ENCODE measurements at regions not wholly inside any gene's neighbourhood (a gene's known extent, or its start where the extent isn't known, plus 50 kb on each side); places are given as distances from the start of the nearest gene placed in this dataset.

DNA sequence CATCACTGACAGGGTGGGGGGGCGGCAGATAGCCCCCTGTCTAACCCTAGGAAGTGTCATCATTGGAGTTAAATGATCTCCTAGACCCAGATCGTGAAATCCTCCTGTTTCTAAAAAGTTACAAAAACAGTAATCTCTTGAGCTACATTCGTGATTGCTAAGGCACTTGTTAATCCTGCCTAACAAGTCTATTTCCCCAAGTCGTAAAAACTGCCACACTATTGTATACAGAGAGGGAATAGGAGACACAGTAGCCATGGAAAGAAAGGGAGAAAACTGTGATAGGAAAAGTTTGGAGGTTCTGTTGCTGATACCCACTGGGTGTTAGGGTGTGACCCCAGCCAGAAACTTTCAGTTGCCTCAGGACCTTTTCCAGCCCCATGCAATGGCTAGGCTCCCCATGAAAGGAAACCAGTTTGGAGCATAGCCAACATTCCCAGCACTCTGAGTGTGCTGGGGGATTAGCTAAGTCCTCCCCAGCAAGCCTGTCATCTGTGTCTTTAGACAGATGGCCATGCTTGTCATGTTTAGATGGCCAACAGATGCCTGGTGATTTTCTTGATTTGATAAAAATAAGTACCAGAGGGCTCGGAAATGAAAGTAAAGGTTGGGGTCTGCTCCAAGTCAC is 63.3 kb upstream of the ANXA10 start:
- H3K36me3 ChIP-seq (ENCODE audit: control insufficient read depth in 2 of 2, insufficient read depth in 2 of 2, low read length in 1 of 2), result no peaks in the 10 kb centered on the region
- RAD21 ChIA-PET (ENCODE audit: unreplicated experiment), result no interaction called here
- WGBS (ENCODE audit: insufficient coverage, insufficient replicate concordance, low lambda C conversion rate, missing lambda C conversion rate), result 1% methylated on average over 5 of the region's 5 CpGs
- H3K27ac ChIP-seq (ENCODE audit: control insufficient read depth, insufficient read depth), result no peak overlapping the region
- POLR2A ChIA-PET, result no interaction called here
- no peak overlapping the region for H2AFZ ChIP-seq (ENCODE audit: control insufficient read depth, low read depth, low read length)
- no peak overlapping the region for H3K9ac ChIP-seq (ENCODE audit: control insufficient read depth, insufficient read depth, low read length)
- no peaks in the 10 kb centered on the region for H3K4me1 ChIP-seq (ENCODE audit: control insufficient read depth, insufficient read depth, low read length)
- no peak overlapping the region for H3K4me3 ChIP-seq
- in situ Hi-C loops (cut with MboI) (no loop called here), intact Hi-C loops (cut with micrococcal nuclease; ENCODE audit: unreplicated experiment) (no loop called here)
- BruUV-seq (replicated peaks), result no TSS peak
- H3K79me2 ChIP-seq (ENCODE audit: control insufficient read depth, insufficient read depth, low read length), result no peaks in the 10 kb centered on the region
- no peaks in the 10 kb centered on the region for H3K9me3 ChIP-seq (replicated peaks; ENCODE audit: control insufficient read depth, insufficient read depth, low read length)
- SMC1A ChIA-PET (ENCODE audit: uncharacterized antibody, unreplicated experiment), result no interaction called here
- no peak for ATAC-seq
- no peak overlapping the region for H3K4me2 ChIP-seq (ENCODE audit: control insufficient read depth, insufficient read depth)
- CTCF ChIA-PET, result no interaction called here
- H3K27me3 ChIP-seq (replicated peaks in 1 of 2; ENCODE audit: control insufficient read depth in 2 of 2, insufficient read depth in 2 of 2, low read length in 1 of 2), result no peaks in the 10 kb centered on the region
- DNase-seq (ENCODE audit: low read depth, low spot score), result no peak
- H4K20me1 ChIP-seq (ENCODE audit: control insufficient read depth, insufficient read depth), result no peaks in the 10 kb centered on the region
- TF ChIP-seq ZNF687 (IDR thresholded peaks at IDR 0.05) (no peak), IKZF1 (conservative IDR thresholded peaks at IDR 0.05) (no peak), IRF5 (IDR thresholded peaks at IDR 0.05; ENCODE audit: borderline replicate concordance) (no peak), SRF (IDR thresholded peaks at IDR 0.05; ENCODE audit: low read depth in 2 of 2, low read length in 2 of 2) (no peak), CEBPZ (IDR thresholded peaks at IDR 0.05; ENCODE audit: low read depth, low read length) (no peak), MTA2 (IDR thresholded peaks at IDR 0.05; ENCODE audit: low read depth) (no peak), CHD1 (IDR thresholded peaks at IDR 0.05; ENCODE audit: low read depth, low read length) (no peak)
- TF ChIP-seq, protein P1, sequence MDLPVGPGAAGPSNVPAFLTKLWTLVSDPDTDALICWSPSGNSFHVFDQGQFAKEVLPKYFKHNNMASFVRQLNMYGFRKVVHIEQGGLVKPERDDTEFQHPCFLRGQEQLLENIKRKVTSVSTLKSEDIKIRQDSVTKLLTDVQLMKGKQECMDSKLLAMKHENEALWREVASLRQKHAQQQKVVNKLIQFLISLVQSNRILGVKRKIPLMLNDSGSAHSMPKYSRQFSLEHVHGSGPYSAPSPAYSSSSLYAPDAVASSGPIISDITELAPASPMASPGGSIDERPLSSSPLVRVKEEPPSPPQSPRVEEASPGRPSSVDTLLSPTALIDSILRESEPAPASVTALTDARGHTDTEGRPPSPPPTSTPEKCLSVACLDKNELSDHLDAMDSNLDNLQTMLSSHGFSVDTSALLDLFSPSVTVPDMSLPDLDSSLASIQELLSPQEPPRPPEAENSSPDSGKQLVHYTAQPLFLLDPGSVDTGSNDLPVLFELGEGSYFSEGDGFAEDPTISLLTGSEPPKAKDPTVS (IDR thresholded peaks at IDR 0.05; ENCODE audit: low read depth, low read length), result no peak
- FAIRE-seq, result no peak

Measured in GM12878 (cell line).